Fibroblast of peridontal ligament (primary cell): ENCODE measurements at regions not wholly inside any gene's neighbourhood (a gene's known extent, or its start where the extent isn't known, plus 50 kb on each side); places are given as distances from the start of the nearest gene placed in this dataset.
"Not testable (repeated sequence)": the region's sequence is repeated elsewhere in the genome, so short reads cannot be mapped to it uniquely, and the experiment has no call there.

Experiments used
- DNase-seq: peaks from one replicate; pipeline ENCODE4 v3.0.0-alpha.2; 2010; ENCODE audit errors: extremely low read depth

GRCh38 chr13:109939838-109940237 lies 153.5 kb upstream of the IRS2 start:
- no peak for DNase-seq

DNA sequence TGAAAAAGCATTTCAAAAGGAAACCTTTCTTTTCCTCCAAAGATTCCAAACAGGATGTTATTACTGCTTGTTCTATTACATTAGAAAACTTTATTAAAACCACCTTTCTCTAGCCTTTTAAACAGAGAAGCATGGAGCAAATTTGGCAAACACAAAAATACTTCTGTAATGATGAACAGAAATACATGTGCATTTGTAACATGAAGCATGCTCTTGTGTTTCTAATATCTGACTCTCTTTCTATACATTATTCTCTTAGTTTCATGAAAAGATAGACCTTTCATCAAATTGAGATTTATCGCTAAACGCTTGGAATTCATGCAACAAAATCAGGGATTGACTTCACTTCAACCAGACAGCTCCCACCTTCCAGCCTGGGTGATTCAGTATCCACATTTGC lies 152.8 kb upstream of the IRS2 start:
- DNase-seq, result peak; percentile 15

DNA sequence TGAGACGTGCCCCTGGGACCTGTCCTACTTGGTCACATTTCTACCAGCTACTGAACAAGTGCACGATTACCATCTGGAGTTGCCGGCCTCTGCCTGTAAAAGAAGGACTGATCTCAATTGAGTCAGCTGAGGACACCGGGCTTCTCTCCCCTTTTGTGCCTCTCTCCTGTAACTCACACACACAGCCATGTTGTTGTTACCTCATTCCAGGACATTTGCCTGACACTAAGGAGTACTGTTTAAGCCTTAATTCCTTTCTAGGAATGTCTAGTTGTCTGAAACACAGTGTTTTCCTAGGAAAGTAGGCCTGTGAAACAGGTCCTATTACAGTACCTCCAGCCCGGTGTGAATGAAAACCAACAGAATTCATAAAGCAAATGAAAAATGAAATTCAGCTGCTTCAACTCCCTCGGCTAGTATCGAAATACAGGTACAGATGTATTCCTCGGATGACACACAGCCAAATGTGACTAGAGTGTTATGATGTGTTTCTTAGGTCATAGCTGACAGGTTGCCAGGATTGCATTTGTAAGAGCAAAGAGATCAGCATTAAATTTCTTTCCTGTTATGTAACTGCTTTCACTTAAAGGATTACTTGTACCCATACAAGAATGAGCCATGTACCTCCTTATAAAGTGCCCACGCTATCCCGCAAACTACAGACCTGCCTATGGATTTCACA lies 152.0 kb upstream of the IRS2 start:
- DNase-seq, result peak; percentile 76

- DNase-seq, result not testable (repeated sequence)
Observed at GRCh38 chr13:109934520-109934919, 148.1 kb upstream of the IRS2 start.

- no peak for DNase-seq
Observed at GRCh38 chr13:109933476-109933875, 147.1 kb upstream of the IRS2 start.

- no peak for DNase-seq
Observed at GRCh38 chr13:109924376-109924775, 138.0 kb upstream of the IRS2 start.

- DNase-seq, result no peak
Observed at GRCh38 chr13:109922518-109922917, 136.1 kb upstream of the IRS2 start.

DNA sequence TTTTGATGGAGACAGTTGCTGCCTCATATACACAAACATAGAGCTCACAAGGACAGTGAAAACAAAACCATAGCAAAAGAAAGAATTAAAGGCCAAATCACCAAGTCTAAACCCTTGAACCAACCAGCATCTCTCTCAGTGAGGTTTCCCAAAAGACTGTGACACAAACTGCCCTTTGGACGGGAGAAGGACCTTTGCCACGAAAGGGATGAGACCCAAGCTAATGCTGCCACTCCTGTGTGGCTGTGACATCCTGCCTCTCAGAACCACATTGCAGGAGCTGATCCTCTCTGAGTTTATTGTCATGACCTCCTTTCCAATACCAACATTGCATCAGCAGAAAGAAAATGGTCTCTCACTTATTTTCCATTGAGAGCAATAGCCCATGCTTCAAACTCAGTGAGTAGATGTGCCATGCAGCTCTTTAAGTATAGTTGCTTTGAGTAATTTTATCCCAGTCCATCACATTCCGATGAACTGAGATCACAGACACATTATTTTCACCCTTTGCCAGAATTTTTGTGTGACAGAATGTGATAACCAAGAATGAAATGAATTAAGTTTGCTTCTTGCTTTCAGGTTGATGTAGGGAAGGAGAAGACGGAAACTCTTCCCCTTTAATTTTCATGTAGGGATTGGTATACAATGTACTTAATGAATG lies 133.5 kb upstream of the IRS2 start:
- DNase-seq, result no peak

GRCh38 chr13:109918179-109918711 lies 131.9 kb upstream of the IRS2 start:
- DNase-seq, result no peak

- no peak for DNase-seq
Observed at GRCh38 chr13:109917422-109917821, 131.0 kb upstream of the IRS2 start.

DNA sequence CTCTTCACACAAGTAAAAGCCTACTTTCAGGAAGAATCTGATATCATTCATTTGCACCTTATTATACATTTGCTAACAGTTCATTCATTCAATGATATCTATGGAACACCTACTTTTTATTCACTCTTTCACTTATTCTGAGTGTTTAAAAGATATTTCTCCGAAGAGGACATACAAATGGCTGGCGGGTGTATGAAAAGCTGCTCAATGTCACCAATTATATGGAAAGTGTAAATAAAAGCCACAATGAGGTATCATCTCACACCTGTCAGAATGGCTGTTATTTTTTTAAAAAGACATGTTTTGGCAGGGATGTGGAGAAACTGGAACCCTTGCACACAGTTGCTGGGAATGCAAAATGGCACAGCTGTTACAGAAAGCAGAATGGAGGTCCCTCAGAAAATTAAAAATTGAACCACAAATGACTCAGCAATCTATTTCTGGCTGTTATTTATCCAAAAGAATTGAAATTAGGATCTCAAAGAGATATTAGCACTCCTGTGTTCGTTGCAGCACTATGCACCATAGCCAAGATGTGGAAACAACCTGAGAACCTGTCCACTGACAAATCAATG lies 127.6 kb upstream of the IRS2 start:
- no peak for DNase-seq

GRCh38 chr13:109913186-109913585 lies 126.8 kb upstream of the IRS2 start:
- DNase-seq, result no peak

DNA sequence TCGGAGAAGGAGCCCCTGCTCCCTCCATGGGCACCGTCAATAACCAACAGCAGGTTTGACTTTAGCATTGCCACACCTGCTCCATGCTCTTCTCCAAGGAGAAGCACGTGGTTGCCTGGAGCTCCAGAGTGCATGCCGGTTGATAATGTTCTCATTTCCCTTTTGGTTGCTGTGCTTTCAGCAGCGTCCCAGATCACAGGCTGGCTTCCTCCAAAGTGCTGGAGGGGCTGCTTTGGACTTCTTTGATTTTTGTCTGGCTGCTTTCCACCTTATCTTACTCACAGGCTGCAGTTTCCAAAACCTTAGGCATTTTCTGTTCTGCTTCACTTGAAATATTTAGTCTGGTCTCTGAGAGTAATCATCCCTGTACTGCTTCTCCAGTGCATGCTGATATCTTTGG lies 123.8 kb upstream of the IRS2 start:
- peak; percentile 2 for DNase-seq

DNA sequence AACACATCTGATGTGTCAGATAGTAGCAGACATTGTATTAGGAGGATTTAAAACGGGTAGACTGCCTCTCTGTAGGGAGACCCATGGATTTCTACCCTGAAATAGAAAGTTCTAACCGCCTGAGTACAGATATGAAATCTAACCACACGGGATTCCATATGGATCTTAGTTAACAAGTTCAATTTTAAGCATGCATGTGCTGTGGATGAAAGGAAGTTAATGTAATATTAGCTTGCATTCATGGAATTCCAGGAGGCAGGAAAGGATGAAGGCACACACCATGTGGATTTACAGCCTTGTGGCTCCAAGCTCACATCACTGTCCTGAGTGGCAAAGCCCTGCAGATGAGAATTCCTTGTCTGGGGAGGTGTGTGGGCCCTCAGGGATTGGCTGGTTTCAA lies 120.6 kb upstream of the IRS2 start:
- DNase-seq, result no peak

GRCh38 chr13:109904218-109904617 lies 117.8 kb upstream of the IRS2 start:
- no peak for DNase-seq

DNA sequence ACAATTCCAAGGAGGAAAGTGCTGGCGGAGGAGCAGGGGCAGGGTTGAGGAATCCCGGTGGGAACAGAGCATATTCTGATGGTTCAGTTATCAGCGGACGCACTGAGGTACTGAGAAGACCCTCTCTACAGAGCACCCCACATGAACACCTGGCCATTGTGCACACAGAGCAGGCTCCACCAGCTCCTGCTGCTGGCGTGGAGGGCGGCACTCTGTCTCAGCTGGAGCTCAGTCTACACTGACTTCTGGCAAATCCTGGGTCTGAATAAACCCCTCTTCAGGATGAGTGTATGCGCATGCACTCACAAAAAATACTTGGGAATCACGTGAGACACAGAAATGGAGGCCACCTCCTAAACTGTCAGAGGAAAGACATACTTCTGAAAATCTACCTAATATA lies 114.4 kb upstream of the IRS2 start:
- DNase-seq, result no peak

DNA sequence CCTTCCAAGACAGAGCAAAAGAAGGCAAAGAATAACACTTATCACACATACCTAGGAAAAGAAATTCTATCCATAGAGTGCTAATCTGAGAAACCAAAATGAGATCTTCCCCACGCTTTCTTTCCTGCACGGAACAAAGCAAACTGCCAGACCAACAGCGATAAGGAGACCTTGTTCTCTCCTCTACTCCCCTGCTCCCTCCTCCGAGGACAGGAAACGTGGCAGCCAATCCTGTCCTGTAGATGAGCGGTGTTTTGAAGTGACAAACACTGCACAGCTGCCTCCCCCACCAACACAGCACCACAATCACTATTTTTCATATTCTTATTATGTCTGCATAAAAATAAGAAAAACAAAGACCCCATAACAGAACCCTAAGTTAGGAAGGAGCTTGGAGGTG lies 113.9 kb upstream of the IRS2 start:
- DNase-seq, result no peak

DNA sequence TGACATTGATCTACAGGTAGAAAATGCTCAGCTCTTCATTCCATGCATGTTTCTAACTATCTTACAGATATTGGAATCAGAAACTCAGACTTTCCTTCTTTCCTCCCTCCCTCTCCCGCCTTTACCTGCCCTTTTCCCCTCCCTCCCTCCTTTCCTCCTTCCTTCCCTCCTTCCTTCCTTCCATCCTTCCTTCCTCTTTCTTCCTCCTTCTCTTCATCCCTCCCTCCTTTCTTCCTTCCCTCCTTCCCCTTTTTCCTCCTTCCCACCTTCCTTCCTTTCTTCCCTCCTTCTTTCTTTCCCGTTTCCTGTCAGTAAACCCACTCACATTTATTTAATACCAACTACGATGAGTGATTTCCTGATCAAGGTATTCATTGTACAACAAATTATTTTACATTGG lies 113.4 kb upstream of the IRS2 start:
- DNase-seq, result no peak

DNA sequence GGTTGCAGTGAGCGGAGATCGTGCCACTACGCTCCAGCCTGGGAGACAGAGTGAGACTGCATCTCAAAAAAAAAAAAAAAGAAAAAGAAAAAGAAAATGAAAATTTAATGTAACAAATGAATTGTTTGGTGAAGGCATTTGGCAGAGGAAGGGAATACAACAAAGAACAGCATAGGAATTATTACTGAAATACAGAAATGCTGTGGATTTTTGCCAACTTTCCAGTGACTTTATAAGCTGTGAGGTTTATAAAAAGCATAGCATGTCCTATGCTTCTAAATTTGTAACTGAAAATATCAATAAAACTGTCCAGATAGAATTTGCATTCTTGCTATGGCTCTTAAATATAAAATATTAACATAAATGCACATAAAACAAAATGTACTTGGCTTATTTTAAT lies 112.9 kb upstream of the IRS2 start:
- no peak for DNase-seq

DNA sequence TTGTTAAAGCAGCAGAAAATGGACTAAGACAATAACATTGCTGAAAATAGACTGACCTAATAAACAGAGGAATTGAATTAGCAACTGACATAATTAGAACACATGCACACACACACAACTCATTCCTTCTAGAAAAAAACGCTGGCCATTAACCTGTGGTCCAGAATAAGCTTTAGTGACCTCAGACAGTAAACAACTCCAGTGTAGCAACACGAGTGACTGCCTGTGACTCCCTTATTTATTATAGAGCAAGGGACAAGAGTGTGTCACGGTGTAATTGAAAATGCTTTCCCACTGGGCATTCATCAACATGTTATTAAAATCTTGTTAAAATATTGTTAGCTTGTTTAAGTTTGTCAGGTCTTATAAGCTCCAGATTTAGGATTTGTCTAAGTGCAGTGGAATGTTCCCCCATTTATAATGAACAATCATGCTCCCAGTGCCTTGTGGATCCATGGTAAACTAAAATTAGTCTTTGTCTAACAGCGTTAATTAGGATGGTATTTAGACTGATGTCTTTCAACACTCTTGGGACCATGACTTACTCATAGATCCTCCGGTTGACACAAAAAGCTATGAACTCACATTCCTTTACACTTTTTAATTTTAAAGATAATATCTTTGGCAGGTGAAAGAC lies 111.7 kb upstream of the IRS2 start:
- no peak for DNase-seq

DNA sequence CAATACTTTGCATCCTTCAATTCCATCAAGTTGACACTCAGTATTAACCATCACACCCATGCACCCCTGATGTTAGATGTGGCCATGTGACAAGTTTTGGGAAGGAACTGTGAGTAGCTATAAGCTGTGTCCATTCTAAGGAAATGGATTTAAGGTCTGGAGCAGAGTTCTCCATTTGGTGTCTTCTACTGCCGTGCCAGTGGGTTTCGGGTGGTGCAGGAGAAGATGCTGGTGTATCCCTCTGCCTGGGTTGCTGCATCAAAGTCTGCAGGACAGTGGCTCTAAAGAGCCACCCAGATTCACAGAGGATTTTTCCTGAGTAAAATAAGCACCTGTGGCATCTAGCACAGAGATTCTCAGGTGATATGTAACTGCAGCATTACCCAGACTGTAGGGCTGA lies 105.7 kb upstream of the IRS2 start:
- no peak for DNase-seq

- no peak for DNase-seq
Observed at GRCh38 chr13:109885235-109885634, 98.9 kb upstream of the IRS2 start.

- no peak for DNase-seq
Observed at GRCh38 chr13:109884462-109884861, 98.1 kb upstream of the IRS2 start.
